VCaP (cell line): ENCODE measurements at regions not wholly inside any gene's neighbourhood (a gene's known extent, or its start where the extent isn't known, plus 50 kb on each side); places are given as distances from the start of the nearest gene placed in this dataset.

Experiments
- H3K27ac ChIP-seq: fragments of 450-650 bp; 2 replicates; pipeline ENCODE4 v1.5.1; 2017
- CTCF ChIP-seq: fragments of 450-650 bp; conservative IDR thresholded peaks from 2 replicates; pipeline ENCODE4 v1.5.1; 2017; ENCODE audit warnings: mild to moderate bottlenecking, moderate library complexity

GRCh38 chr11:111106641-111107040 lies 138.9 kb upstream of the POU2AF2 start:
- TF ChIP-seq CTCF, result no peak
- H3K27ac ChIP-seq, result no peak overlapping the region

- no peak for TF ChIP-seq CTCF
- no peak overlapping the region for H3K27ac ChIP-seq
Observed at GRCh38 chr11:111105566-111105965, 140.0 kb upstream of the POU2AF2 start.

GRCh38 chr11:111104185-111104584 lies 141.3 kb upstream of the POU2AF2 start:
- TF ChIP-seq CTCF, result no peak
- peak overlapping the region; percentile 16; the same call in 1 of the 2 replicates for H3K27ac ChIP-seq

- H3K27ac ChIP-seq, result no peak overlapping the region
- no peak for TF ChIP-seq CTCF
Observed at GRCh38 chr11:111101881-111102280, 143.6 kb upstream of the POU2AF2 start.

GRCh38 chr11:111099028-111099713 lies 146.4 kb upstream of the POU2AF2 start:
- TF ChIP-seq CTCF, result no peak
- H3K27ac ChIP-seq, result no peak overlapping the region

- no peak overlapping the region for H3K27ac ChIP-seq
- TF ChIP-seq CTCF, result no peak
Observed at GRCh38 chr11:111098091-111098490, 147.4 kb upstream of the POU2AF2 start.

- peak overlapping the region; percentile 24; the same call in 1 of the 2 replicates for H3K27ac ChIP-seq
- TF ChIP-seq CTCF, result no peak
Observed at GRCh38 chr11:111097191-111097590, 148.3 kb upstream of the POU2AF2 start.
